ENCODE measurements at regions not wholly inside any gene's neighbourhood (a gene's known extent, or its start where the extent isn't known, plus 50 kb on each side); places are given as distances from the start of the nearest gene placed in this dataset.

DNA sequence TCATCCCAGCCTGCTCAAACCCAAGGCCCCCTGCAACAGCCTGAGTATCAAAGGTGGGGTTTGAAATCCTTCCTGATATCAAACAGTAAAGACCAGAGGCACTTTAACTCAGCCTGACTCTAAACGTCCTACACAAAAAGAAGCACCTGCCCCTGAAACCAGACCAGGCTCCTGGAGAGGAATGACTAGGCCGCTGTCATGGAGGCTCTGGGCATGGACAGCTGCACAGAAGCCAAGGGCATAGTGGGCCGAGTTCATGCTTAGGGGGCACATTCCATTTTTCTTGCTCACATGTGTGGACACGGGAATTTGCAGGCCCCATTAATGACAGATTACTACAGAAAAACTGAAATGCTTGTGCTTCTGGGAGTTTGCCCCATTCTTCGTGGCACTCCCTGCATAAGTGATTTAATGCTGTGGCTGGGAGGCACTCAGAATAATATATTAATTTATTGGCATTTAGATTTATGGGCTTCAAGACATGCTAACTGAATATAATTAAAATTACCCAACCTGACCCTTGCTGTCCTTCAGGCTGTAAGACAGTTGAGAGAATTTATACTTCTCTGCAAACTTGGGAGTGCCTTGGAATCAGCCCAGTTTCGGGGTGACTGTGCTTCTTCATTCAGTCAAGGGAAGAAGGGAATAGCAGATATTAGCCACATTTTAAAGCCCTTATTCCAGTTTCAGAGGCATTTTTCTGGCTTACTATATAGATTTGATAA, 105.5 kb downstream of the GYPC start:
- Histone ChIP-seq H3K27ac (no peak overlapping the region), H3K4me2 (no peak overlapping the region), H3K4me1 (peaks cover 16% of the 10 kb centered on the region; the same call in 1 of the 2 replicates), H3K27me3 (no peaks in the 10 kb centered on the region), H3K9ac (no peak overlapping the region), H3K4me3 (no peak overlapping the region), H3K9me3 (no peaks in the 10 kb centered on the region), H3K36me3 (no peaks in the 10 kb centered on the region), H4K20me1 (no peaks in the 10 kb centered on the region)
- TF ChIP-seq Cebpa-rat (IDR thresholded peaks at IDR 0.05): no peak

DNA sequence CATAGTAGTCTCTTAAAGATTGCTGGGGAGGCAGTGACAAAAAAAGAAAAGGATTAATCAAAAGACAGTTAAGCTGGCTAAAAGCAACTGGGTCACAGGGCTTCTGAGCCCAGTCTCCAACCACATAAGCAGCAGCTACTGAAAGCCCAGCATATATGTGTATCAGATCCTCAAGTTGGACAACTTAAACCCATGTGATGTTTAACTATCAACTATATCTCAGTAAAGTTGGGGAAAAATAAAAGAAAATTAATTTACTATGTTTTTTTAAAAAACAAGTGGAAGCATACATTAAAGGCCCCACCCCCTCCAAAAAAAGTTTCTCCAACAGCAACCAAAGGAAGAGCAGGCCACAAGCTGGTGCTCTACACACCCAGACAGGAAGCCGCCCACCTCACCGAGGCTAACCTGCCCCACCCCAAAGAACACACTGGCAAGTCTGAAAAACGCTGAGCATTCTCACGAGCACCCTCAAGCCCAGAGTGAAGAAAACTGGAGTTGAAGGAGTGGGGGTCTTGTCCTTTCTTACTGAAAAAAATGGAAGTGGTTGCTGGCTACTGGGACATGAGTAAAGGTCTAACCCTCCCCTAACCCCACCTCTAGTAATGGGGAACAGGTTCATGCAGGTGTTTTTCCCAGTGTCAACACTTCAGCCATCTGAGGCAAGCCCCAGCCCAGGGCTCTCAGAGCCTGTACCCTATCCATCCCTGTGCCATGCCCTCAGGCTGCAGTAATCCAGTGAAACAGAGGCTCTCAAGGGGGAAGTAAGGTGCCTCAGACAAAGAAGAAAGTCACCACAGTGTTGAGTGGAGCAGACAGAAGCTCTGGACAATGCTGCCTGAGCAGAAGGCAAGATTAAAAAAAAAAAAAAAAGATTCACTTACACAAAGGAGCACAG, 106.3 kb downstream of the GYPC start:
- H3K36me3 ChIP-seq: no peaks in the 10 kb centered on the region
- H3K4me3 ChIP-seq: no peak overlapping the region
- H3K9me3 ChIP-seq: no peaks in the 10 kb centered on the region
- H3K4me2 ChIP-seq: peak overlapping the region; percentile 47
- no peak overlapping the region for H3K9ac ChIP-seq
- TF ChIP-seq Cebpa-rat (IDR thresholded peaks at IDR 0.05): no peak
- no peak overlapping the region for H3K27ac ChIP-seq
- peaks cover 16% of the 10 kb centered on the region; the same call in 1 of the 2 replicates for H3K4me1 ChIP-seq
- H3K27me3 ChIP-seq: no peaks in the 10 kb centered on the region
- H4K20me1 ChIP-seq: no peaks in the 10 kb centered on the region

GRCh38 chr2:126764686-126765265, 108.8 kb downstream of the GYPC start:
- no peak for TF ChIP-seq Cebpa-rat (IDR thresholded peaks at IDR 0.05)
- Histone ChIP-seq H3K9me3 (no peaks in the 10 kb centered on the region), H4K20me1 (no peaks in the 10 kb centered on the region), H3K27ac (no peak overlapping the region), H3K4me2 (no peak overlapping the region), H3K36me3 (no peaks in the 10 kb centered on the region), H3K4me1 (peaks cover 16% of the 10 kb centered on the region; the same call in 1 of the 2 replicates), H3K27me3 (no peaks in the 10 kb centered on the region), H3K4me3 (no peak overlapping the region), H3K9ac (no peak overlapping the region)

DNA sequence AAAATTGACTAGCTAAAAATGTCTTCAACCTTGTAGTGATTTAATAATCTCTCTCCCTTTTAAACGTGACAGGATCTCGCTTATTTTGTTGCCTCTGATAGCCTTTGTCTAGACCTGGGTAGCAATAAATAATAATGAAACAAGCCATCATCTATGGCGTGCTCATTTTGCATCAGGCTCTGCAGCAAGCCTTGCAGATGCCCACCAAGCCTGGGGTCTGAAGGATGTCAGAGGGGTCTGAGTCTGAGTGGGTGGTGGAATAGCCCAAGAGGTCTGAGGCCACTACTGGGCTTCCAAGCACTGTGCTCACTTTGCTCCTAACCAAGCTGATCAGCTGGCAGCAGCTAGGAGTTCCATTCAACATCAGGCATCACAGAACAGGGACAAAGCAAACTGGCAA, 109.4 kb downstream of the GYPC start:
- Histone ChIP-seq H3K9ac (no peak overlapping the region), H3K4me1 (peaks cover 16% of the 10 kb centered on the region; the same call in 1 of the 2 replicates), H4K20me1 (no peaks in the 10 kb centered on the region), H3K4me3 (no peak overlapping the region), H3K27me3 (no peaks in the 10 kb centered on the region), H3K36me3 (no peaks in the 10 kb centered on the region), H3K9me3 (no peaks in the 10 kb centered on the region), H3K4me2 (no peak overlapping the region), H3K27ac (no peak overlapping the region)
- no peak for TF ChIP-seq Cebpa-rat (IDR thresholded peaks at IDR 0.05)

GRCh38 chr2:126766295-126766968, 110.5 kb downstream of the GYPC start:
- H4K20me1 ChIP-seq: no peaks in the 10 kb centered on the region
- H3K4me2 ChIP-seq: no peak overlapping the region
- H3K9ac ChIP-seq: no peak overlapping the region
- H3K4me1 ChIP-seq: peaks cover 16% of the 10 kb centered on the region; the same call in 1 of the 2 replicates
- no peaks in the 10 kb centered on the region for H3K36me3 ChIP-seq
- TF ChIP-seq Cebpa-rat (IDR thresholded peaks at IDR 0.05): no peak
- no peaks in the 10 kb centered on the region for H3K27me3 ChIP-seq
- H3K9me3 ChIP-seq: no peaks in the 10 kb centered on the region
- no peak overlapping the region for H3K4me3 ChIP-seq
- H3K27ac ChIP-seq: no peak overlapping the region

DNA sequence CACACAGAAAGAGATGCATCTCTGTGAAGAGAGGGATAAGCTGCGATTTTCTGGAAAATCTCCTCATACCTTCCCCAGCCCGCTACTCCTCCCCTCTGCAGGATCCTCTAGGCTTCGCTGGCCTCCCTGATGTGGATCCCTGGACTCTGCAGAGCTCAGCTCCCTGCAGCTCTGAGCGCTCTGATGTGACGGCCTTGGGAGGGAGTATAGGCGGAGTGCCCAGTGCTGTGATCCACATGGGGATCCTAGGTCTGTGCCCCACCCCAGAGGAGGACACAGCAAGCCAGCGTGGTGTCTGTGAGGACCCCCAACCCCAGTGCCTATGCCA, 111.0 kb downstream of the GYPC start:
- Histone ChIP-seq H3K27me3 (no peaks in the 10 kb centered on the region), H3K36me3 (no peaks in the 10 kb centered on the region), H3K4me1 (peaks cover 14% of the 10 kb centered on the region; the same call in 1 of the 2 replicates), H3K9ac (no peak overlapping the region), H3K4me2 (no peak overlapping the region), H3K4me3 (no peak overlapping the region), H4K20me1 (no peaks in the 10 kb centered on the region), H3K9me3 (no peaks in the 10 kb centered on the region), H3K27ac (no peak overlapping the region)
- TF ChIP-seq Cebpa-rat (IDR thresholded peaks at IDR 0.05): no peak

- peaks cover 7% of the 10 kb centered on the region; the same call in 1 of the 2 replicates for H3K4me1 ChIP-seq
- H4K20me1 ChIP-seq: no peaks in the 10 kb centered on the region
- no peaks in the 10 kb centered on the region for H3K36me3 ChIP-seq
- no peak overlapping the region for H3K27ac ChIP-seq
- no peak for TF ChIP-seq Cebpa-rat (IDR thresholded peaks at IDR 0.05)
- H3K27me3 ChIP-seq: no peaks in the 10 kb centered on the region
- H3K4me2 ChIP-seq: no peak overlapping the region
- H3K9me3 ChIP-seq: no peaks in the 10 kb centered on the region
- no peak overlapping the region for H3K4me3 ChIP-seq
- no peak overlapping the region for H3K9ac ChIP-seq
Measured at GRCh38 chr2:126769118-126769517, 113.2 kb downstream of the GYPC start.

- no peaks in the 10 kb centered on the region for H3K9me3 ChIP-seq
- H3K4me2 ChIP-seq: no peak overlapping the region
- H4K20me1 ChIP-seq: no peaks in the 10 kb centered on the region
- no peaks in the 10 kb centered on the region for H3K36me3 ChIP-seq
- no peaks in the 10 kb centered on the region for H3K27me3 ChIP-seq
- H3K4me1 ChIP-seq: peaks cover 7% of the 10 kb centered on the region; the same call in 1 of the 2 replicates
- no peak overlapping the region for H3K4me3 ChIP-seq
- H3K9ac ChIP-seq: no peak overlapping the region
- H3K27ac ChIP-seq: no peak overlapping the region
- TF ChIP-seq Cebpa-rat (IDR thresholded peaks at IDR 0.05): no peak
Measured at GRCh38 chr2:126770466-126770865, 114.5 kb downstream of the GYPC start.

GRCh38 chr2:126771094-126771493, 115.1 kb downstream of the GYPC start:
- Histone ChIP-seq H3K4me1 (peaks cover under 1% of the 10 kb centered on the region; the same call in 1 of the 2 replicates), H4K20me1 (no peaks in the 10 kb centered on the region), H3K9me3 (no peaks in the 10 kb centered on the region), H3K27ac (no peak overlapping the region), H3K27me3 (no peaks in the 10 kb centered on the region), H3K4me3 (no peak overlapping the region), H3K9ac (no peak overlapping the region), H3K4me2 (no peak overlapping the region), H3K36me3 (no peaks in the 10 kb centered on the region)
- TF ChIP-seq Cebpa-rat (IDR thresholded peaks at IDR 0.05): no peak
